Endothelial cell of umbilical vein (primary cell): ENCODE measurements at regions not wholly inside any gene's neighbourhood (a gene's known extent, or its start where the extent isn't known, plus 50 kb on each side); places are given as distances from the start of the nearest gene placed in this dataset.

Experiments used
- BruUV-seq: library from RNA; stranded (reverse); fragments of 400-500 nt; replicated peaks from 2 replicates; lab custom pipeline; 2021; lab: Mats Ljungman, UMichigan
- CTCF ChIA-PET: fragments of 300-600, 350-600 bp; sonication (Branson Sonifier 250); formaldehyde crosslinking; loops from one replicate; lab custom pipeline; 2021; ENCODE audit warnings: antibody characterized with exemption, inconsistent platforms; lab: Charles Lee
- POLR2A ChIA-PET: fragments of 300-600, 350-600 bp; sonication (Branson Sonifier 250); formaldehyde crosslinking; loops from one replicate; lab custom pipeline; 2021; ENCODE audit warnings: antibody characterized with exemption, inconsistent platforms; lab: Charles Lee
- DNase-seq: peaks from one replicate; pipeline ENCODE4 v3.0.0-alpha.2; 2011; ENCODE audit warnings: low read depth, low spot score
- FAIRE-seq: peaks from 2 replicates; lab custom pipeline; 2011; peaks lifted over from hg19 to GRCh38; lab: Jason Lieb, UNC
- H2AFZ ChIP-seq: 2 replicates; pipeline ENCODE4 v1.6.0; 2012; ENCODE audit warnings: low read depth, low read length, control low read depth, inconsistent platforms
- H3K27ac ChIP-seq: 2 replicates; pipeline ENCODE4 v1.5.1; 2011; ENCODE audit warnings: low read depth, mild to moderate bottlenecking, control low read depth, low read length, moderate library complexity; ENCODE audit not compliant: insufficient read depth
- H3K27me3 ChIP-seq, 2 experiments: 2 replicates each; pipeline versions ENCODE4 v1.6.0 to v1.6.1; 2011; ENCODE audit warnings: low read length in 2 of 2, mixed read lengths in 1 of 2; ENCODE audit not compliant: control insufficient read depth in 2 of 2, insufficient read depth in 2 of 2
- H3K36me3 ChIP-seq, 2 experiments: 2 replicates in 1 of 2; 3 replicates in 1 of 2; pipeline ENCODE4 v1.5.1; 2011; ENCODE audit warnings: low read length in 2 of 2, mild to moderate bottlenecking in 1 of 2, moderate library complexity in 1 of 2; ENCODE audit not compliant: control insufficient read depth in 2 of 2, insufficient read depth in 2 of 2; ENCODE audit errors: extremely low read depth in 1 of 2
- H3K4me1 ChIP-seq: 3 replicates; pipeline ENCODE4 v1.5.1; 2011; ENCODE audit warnings: mild to moderate bottlenecking, low read length; ENCODE audit not compliant: control insufficient read depth, insufficient read depth; ENCODE audit errors: extremely low read depth
- H3K4me2 ChIP-seq: 2 replicates; pipeline ENCODE4 v1.6.1; 2011; ENCODE audit warnings: low read length, control low read depth, mixed read lengths; ENCODE audit not compliant: insufficient read depth
- H3K4me3 ChIP-seq, 3 experiments: fragments of 200-600 bp in 1 of 3; sonication (generic), shearing (Covaris generic) in 1 of 3; replicated peaks in 1 of 3; 2 replicates each; pipeline ENCODE4 v1.5.1; 2011 to 2016; ENCODE audit warnings: control low read depth in 3 of 3, low read length in 3 of 3, mild to moderate bottlenecking in 2 of 3, inconsistent platforms in 1 of 3, low read depth in 1 of 3, moderate library complexity in 1 of 3; ENCODE audit not compliant: insufficient read depth in 1 of 3
- H3K79me2 ChIP-seq: 2 replicates; pipeline ENCODE4 v1.6.0; 2012; ENCODE audit warnings: low read length, inconsistent platforms; ENCODE audit not compliant: control insufficient read depth, insufficient read depth
- H3K9ac ChIP-seq: replicated peaks from 2 replicates; pipeline ENCODE3; 2011; ENCODE audit warnings: low read length, control low read depth; ENCODE audit not compliant: insufficient read depth; ENCODE audit errors: extremely low read depth
- H3K9me1 ChIP-seq: replicated peaks from 3 replicates; pipeline ENCODE4 v1.6.0; 2011; ENCODE audit warnings: mild to moderate bottlenecking, low read length; ENCODE audit not compliant: control insufficient read depth, insufficient read depth; ENCODE audit errors: extremely low read depth
- H3K9me3 ChIP-seq: replicated peaks from 2 replicates; pipeline ENCODE4 v1.5.1; 2012; ENCODE audit warnings: low read length, inconsistent platforms; ENCODE audit not compliant: control insufficient read depth, insufficient read depth
- H4K20me1 ChIP-seq: replicated peaks from 2 replicates; pipeline ENCODE3; 2011; ENCODE audit warnings: mild to moderate bottlenecking, low read length; ENCODE audit not compliant: control insufficient read depth, insufficient read depth; ENCODE audit errors: extremely low read depth
- CTCF ChIP-seq, 2 donors: IDR thresholded peaks; 1 replicate in 1 of 2; 2 replicates in 1 of 2; pipeline ENCODE4 v1.5.1; 2011; ENCODE audit warnings: low read length in 2 of 2, mild to moderate bottlenecking in 2 of 2, moderate library complexity in 2 of 2, control low read depth in 1 of 2, inconsistent platforms in 1 of 2, low read depth in 1 of 2; ENCODE audit not compliant: insufficient read depth in 1 of 2; ENCODE audit errors: extremely low read depth in 1 of 2
- EZH2 ChIP-seq: IDR thresholded peaks from 2 replicates; pipeline ENCODE4 v1.6.1; 2012; ENCODE audit warnings: borderline replicate concordance, low read depth, mild to moderate bottlenecking, moderate library complexity, low read length, inconsistent platforms; ENCODE audit not compliant: severe bottlenecking
- FOS ChIP-seq: IDR thresholded peaks from 2 replicates; pipeline ENCODE4 v1.6.1; 2011; ENCODE audit warnings: mild to moderate bottlenecking, low read length, moderate library complexity, borderline replicate concordance; ENCODE audit not compliant: insufficient read depth
- GATA2 ChIP-seq: IDR thresholded peaks from 2 replicates; pipeline ENCODE4 v1.7.0; 2011; ENCODE audit warnings: low read depth, mild to moderate bottlenecking, moderate library complexity, mixed read lengths, low read length; ENCODE audit not compliant: insufficient read length, insufficient read depth
- JUN ChIP-seq: IDR thresholded peaks from 2 replicates; pipeline ENCODE4 v1.6.1; 2011; ENCODE audit warnings: borderline replicate concordance, low read depth; ENCODE audit not compliant: insufficient read length, insufficient read depth
- MAX ChIP-seq: IDR thresholded peaks from 2 replicates; pipeline ENCODE4 v1.6.1; 2011; ENCODE audit not compliant: insufficient read depth, insufficient read length
- MYC ChIP-seq: IDR thresholded peaks from one replicate; pipeline ENCODE4 v1.6.1; 2011; ENCODE audit warnings: mild to moderate bottlenecking, low read depth, low read length
- POLR2A ChIP-seq: IDR thresholded peaks from 2 replicates; pipeline ENCODE4 v1.6.1; 2012; ENCODE audit warnings: low read depth, mild to moderate bottlenecking, control low read depth, low read length
- POLR2AphosphoS5 ChIP-seq: IDR thresholded peaks from 2 replicates; pipeline ENCODE4 v1.6.1; 2012; ENCODE audit warnings: low read depth, mild to moderate bottlenecking, control low read depth, low read length, moderate library complexity; ENCODE audit not compliant: insufficient read depth
- dilution Hi-C: fragments of 300-500 bp; cut with MboI; formaldehyde crosslinking; loops from one replicate; pipeline ENCODE4 v1.15.0; 2019; ENCODE audit warnings: low sequenced_read_pairs; ENCODE audit not compliant: extremely low pct_ligation_motif_present
- intact Hi-C: fragments of 100-400 bp; cut with micrococcal nuclease; formaldehyde crosslinking; loops from one replicate; pipeline ENCODE4 v1.10.0; 2022

DNA sequence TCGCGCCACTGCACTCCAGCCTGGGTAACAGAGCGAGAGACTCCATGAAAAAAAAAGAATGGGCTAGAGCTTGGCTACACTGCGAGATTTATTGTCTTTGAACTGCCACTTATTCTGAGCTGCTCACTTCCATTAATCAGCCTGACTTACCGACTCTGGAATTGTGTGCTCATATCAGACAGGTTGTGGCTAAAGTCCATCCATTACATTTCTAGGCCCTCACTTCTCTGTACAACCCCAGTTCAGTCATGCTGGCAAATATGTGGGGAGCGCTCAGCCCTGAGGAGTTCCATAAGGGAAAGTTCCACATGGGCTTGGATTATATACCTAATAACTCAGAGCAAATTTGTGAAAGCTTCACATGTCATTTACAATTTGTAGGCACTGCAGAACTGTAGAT, 270.6 kb downstream of the TRIML1 start:
- Histone ChIP-seq H3K36me3 (no peaks in the 10 kb centered on the region), H2AFZ (no peak overlapping the region), H3K4me1 (no peaks in the 10 kb centered on the region), H3K9me3 (peaks cover 4% of the 10 kb centered on the region), H4K20me1 (no peaks in the 10 kb centered on the region), H3K4me3 (no peak overlapping the region), H3K79me2 (no peaks in the 10 kb centered on the region), H3K4me2 (no peak overlapping the region), H3K9me1 (no peaks in the 10 kb centered on the region), H3K9ac (no peak overlapping the region), H3K27ac (no peak overlapping the region), H3K27me3 (no peaks in the 10 kb centered on the region)
- CTCF ChIA-PET: no interaction called here
- POLR2A ChIA-PET: no interaction called here
- dilution Hi-C loops (no loop called here), intact Hi-C loops (no loop called here)
- FAIRE-seq: no peak
- TF ChIP-seq MAX (no peak), CTCF (IDR thresholded peaks at IDR 0.05; ENCODE audit: extremely low read depth in 1 of 2, insufficient read depth in 1 of 2, low read depth in 1 of 2, low read length in 2 of 2) (no peak), EZH2 (no peak), FOS (no peak), GATA2 (no peak), POLR2AphosphoS5 (no peak), JUN (no peak), MYC (no peak), POLR2A (no peak)
- no TSS peak for BruUV-seq
- no peak for DNase-seq
